DOHH2 (cell line): ENCODE measurements at regions not wholly inside any gene's neighbourhood (a gene's known extent, or its start where the extent isn't known, plus 50 kb on each side); places are given as distances from the start of the nearest gene placed in this dataset.

Experiments used
- H3F3A ChIP-seq: fragments of 200-600 bp; sonication (generic), shearing (Covaris generic); 2 replicates; pipeline ENCODE4 v1.6.0; 2016; ENCODE audit warnings: antibody characterized with exemption, mild to moderate bottlenecking; ENCODE audit not compliant: control insufficient read depth, insufficient read depth
- H3K27ac ChIP-seq: fragments of 200-600 bp; sonication (generic); 2 replicates; pipeline ENCODE4 v1.5.1; 2014; ENCODE audit warnings: low read depth, mild to moderate bottlenecking, low read length, moderate library complexity
- H3K27me3 ChIP-seq: fragments of 200-600 bp; sonication (generic); 2 replicates; pipeline ENCODE4 v1.6.1; 2014; ENCODE audit warnings: mild to moderate bottlenecking, low read length, mixed read lengths; ENCODE audit not compliant: control insufficient read depth
- H3K36me3 ChIP-seq: fragments of 200-600 bp; sonication (generic); 2 replicates; pipeline ENCODE4 v1.6.1; 2014; ENCODE audit warnings: mild to moderate bottlenecking, low read length, moderate library complexity, mixed read lengths; ENCODE audit not compliant: control insufficient read depth
- H3K4me1 ChIP-seq: fragments of 200-600 bp; sonication (generic); 2 replicates; pipeline ENCODE4 v1.6.1; 2014; ENCODE audit warnings: mild to moderate bottlenecking, low read length, mixed read lengths; ENCODE audit not compliant: control insufficient read depth
- H3K4me2 ChIP-seq: fragments of 200-600 bp; sonication (generic); 2 replicates; pipeline ENCODE4 v1.6.0; 2014; ENCODE audit warnings: mild to moderate bottlenecking, low read length, moderate library complexity
- H3K4me3 ChIP-seq: fragments of 200-600 bp; sonication (generic); 2 replicates; pipeline ENCODE4 v1.5.1; 2014; ENCODE audit warnings: mild to moderate bottlenecking, low read length, mixed read lengths
- H3K79me2 ChIP-seq: fragments of 200-600 bp; sonication (generic); 2 replicates; pipeline ENCODE4 v1.6.1; 2014; ENCODE audit warnings: mild to moderate bottlenecking, low read length, mixed read lengths; ENCODE audit not compliant: control insufficient read depth
- H3K9me2 ChIP-seq: fragments of 200-600 bp; sonication (generic); replicated peaks from 2 replicates; pipeline ENCODE4 v1.6.1; 2014; ENCODE audit warnings: mild to moderate bottlenecking, low read length, mixed read lengths; ENCODE audit not compliant: control insufficient read depth
- H3K9me3 ChIP-seq: fragments of 200-600 bp; sonication (generic); 2 replicates; pipeline ENCODE4 v1.6.1; 2014; ENCODE audit warnings: antibody characterized with exemption, low read length, mixed read lengths; ENCODE audit not compliant: control insufficient read depth, insufficient read depth
- H4K20me1 ChIP-seq: fragments of 200-600 bp; sonication (generic); 2 replicates; pipeline ENCODE4 v1.6.0; 2014; ENCODE audit warnings: low read depth, mild to moderate bottlenecking, antibody characterized with exemption, low read length, moderate library complexity; ENCODE audit not compliant: control insufficient read depth, insufficient read depth
- EZH2phosphoT487 ChIP-seq: fragments of 200-600 bp; sonication (generic); IDR thresholded peaks from 2 replicates; pipeline ENCODE4 v1.6.1; 2017; ENCODE audit warnings: borderline replicate concordance, mild to moderate bottlenecking, antibody characterized with exemption, low read length, moderate library complexity, mixed read lengths
- TF ChIP-seq, protein P1 (sequence below): fragments of 200-600 bp; sonication (generic); IDR thresholded peaks from one replicate; pipeline ENCODE4 v1.5.1; 2014; ENCODE audit warnings: antibody characterized with exemption, mild to moderate bottlenecking, low read depth, low read length; ENCODE audit not compliant: poor library complexity, severe bottlenecking

DNA sequence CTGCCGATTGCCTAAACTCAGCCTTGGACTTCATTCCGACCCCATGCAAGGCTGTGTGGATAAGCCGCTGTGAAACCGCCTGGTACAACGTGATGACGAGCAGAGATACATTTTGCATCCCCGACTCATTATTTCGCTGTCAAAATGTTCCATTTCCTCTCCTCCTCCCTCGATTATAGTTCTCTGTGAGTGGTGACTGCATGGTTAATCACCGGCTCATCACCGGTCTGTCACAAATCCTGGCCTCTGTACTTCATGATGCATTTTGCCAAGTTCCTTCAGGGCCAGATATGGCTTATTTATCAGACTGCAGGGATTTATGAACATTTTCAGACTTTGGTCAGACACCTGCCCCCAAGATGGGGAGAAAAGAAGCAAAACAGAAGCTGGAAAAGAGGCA lies 461.6 kb upstream of the DPP6 start:
- Histone ChIP-seq H3F3A (no peaks in the 10 kb centered on the region), H3K4me2 (no peak overlapping the region), H3K27ac (no peak overlapping the region), H3K27me3 (no peaks in the 10 kb centered on the region), H4K20me1 (no peaks in the 10 kb centered on the region), H3K9me3 (no peaks in the 10 kb centered on the region), H3K4me3 (no peak overlapping the region), H3K4me1 (no peaks in the 10 kb centered on the region), H3K9me2 (no peaks in the 10 kb centered on the region), H3K79me2 (no peaks in the 10 kb centered on the region), H3K36me3 (no peaks in the 10 kb centered on the region)
- no peak for TF ChIP-seq EZH2phosphoT487
- TF ChIP-seq, protein P1, sequence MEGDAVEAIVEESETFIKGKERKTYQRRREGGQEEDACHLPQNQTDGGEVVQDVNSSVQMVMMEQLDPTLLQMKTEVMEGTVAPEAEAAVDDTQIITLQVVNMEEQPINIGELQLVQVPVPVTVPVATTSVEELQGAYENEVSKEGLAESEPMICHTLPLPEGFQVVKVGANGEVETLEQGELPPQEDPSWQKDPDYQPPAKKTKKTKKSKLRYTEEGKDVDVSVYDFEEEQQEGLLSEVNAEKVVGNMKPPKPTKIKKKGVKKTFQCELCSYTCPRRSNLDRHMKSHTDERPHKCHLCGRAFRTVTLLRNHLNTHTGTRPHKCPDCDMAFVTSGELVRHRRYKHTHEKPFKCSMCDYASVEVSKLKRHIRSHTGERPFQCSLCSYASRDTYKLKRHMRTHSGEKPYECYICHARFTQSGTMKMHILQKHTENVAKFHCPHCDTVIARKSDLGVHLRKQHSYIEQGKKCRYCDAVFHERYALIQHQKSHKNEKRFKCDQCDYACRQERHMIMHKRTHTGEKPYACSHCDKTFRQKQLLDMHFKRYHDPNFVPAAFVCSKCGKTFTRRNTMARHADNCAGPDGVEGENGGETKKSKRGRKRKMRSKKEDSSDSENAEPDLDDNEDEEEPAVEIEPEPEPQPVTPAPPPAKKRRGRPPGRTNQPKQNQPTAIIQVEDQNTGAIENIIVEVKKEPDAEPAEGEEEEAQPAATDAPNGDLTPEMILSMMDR = no peak

DNA sequence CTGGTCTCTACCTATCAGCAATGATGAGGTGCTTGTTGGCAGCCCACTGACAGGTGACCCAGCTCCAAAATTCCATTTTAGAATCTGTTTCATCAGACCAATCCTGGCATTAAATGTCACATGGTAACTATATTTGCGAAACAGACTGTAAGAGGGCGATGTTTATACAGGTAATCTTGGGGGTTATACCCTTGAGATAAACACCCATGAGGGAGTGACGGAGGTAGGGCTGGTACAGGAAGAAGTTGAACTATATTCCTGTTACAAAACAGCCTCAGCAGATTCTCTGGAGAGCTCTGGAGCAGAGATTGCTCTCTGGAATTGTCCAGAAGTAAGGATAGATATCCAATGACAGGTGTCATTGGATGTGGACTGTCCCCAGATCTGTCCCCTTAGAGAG lies 444.8 kb upstream of the DPP6 start:
- TF ChIP-seq, protein P1 = no peak
- TF ChIP-seq EZH2phosphoT487 = no peak
- no peaks in the 10 kb centered on the region for H3K9me2 ChIP-seq
- H3K4me1 ChIP-seq = no peaks in the 10 kb centered on the region
- H3K36me3 ChIP-seq = no peaks in the 10 kb centered on the region
- H3K9me3 ChIP-seq = no peaks in the 10 kb centered on the region
- H3F3A ChIP-seq = no peaks in the 10 kb centered on the region
- no peak overlapping the region for H3K27ac ChIP-seq
- H3K4me3 ChIP-seq = no peak overlapping the region
- no peak overlapping the region for H3K4me2 ChIP-seq
- no peaks in the 10 kb centered on the region for H4K20me1 ChIP-seq
- H3K79me2 ChIP-seq = no peaks in the 10 kb centered on the region
- no peaks in the 10 kb centered on the region for H3K27me3 ChIP-seq

DNA sequence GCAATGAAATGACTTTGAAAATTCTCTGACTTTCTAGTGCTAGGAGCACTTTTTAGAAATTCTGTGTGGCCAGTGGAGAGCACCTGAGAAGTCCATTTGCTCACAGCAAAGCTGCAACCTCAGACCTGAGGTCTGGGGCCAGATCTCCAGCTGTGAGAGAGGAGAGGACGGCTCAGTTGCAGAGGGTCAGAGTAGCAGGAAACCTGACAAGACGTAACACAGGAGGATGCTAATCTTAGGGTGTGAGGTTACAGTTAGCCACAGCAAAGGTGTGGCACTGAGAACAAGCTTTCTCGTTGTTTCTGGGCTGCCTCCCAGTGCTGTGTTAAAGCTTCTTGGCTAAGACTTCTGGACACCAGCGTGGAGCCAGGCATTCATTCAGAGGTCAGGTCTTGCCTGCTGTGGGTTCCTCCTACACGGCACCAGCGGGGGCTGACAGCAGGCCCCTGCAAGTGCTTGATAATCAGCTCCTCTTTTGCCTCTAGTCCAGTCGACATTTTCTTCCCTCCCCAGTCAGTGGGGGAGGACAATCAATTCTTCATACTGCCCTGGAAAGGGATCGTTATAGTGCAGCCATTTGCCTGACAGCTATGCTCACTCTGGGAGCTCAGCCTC lies 435.4 kb upstream of the DPP6 start:
- Histone ChIP-seq H3K27ac (no peak overlapping the region), H3K27me3 (no peaks in the 10 kb centered on the region), H3K79me2 (no peaks in the 10 kb centered on the region), H3K36me3 (no peaks in the 10 kb centered on the region), H3K9me3 (no peaks in the 10 kb centered on the region), H3F3A (no peaks in the 10 kb centered on the region), H3K9me2 (no peaks in the 10 kb centered on the region), H4K20me1 (no peaks in the 10 kb centered on the region), H3K4me2 (no peak overlapping the region), H3K4me3 (no peak overlapping the region), H3K4me1 (no peaks in the 10 kb centered on the region)
- TF ChIP-seq, protein P1 = no peak
- TF ChIP-seq EZH2phosphoT487 = no peak
